ENCODE measurements at regions not wholly inside any gene's neighbourhood (a gene's known extent, or its start where the extent isn't known, plus 50 kb on each side); places are given as distances from the start of the nearest gene placed in this dataset.
"Not testable (repeated sequence)": the region's sequence is repeated elsewhere in the genome, so short reads cannot be mapped to it uniquely, and the experiment has no call there.

DNA sequence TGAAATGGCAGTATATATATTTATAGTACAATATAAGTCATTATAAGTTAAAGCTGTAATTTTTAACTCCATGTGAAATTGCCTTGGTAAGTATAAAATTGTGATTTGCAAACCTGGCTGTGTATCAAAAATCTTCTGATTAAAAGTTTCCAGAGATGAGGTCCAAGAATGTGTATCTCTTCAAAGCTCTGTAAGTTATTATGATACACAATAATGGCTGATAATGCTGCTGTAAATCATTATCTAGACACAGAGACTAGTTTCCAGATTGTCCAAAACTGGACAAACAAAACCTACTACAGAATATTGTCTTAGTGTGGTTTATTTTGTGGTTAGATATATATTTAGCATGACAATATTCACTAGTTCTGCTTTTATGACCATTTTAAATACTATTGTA, 514.8 kb downstream of the SLC6A15 start:
- no peak for DNase-seq (ENCODE audit: low spot score)
- Histone ChIP-seq H3K4me1 (ENCODE audit: control insufficient read depth in 4 of 4, insufficient read depth in 4 of 4, low read length in 3 of 4) (no peaks in the 10 kb centered on the region), H3K9ac (ENCODE audit: low read depth in 1 of 2, low read length in 2 of 2) (no peak overlapping the region), H3K36me3 (ENCODE audit: control insufficient read depth in 4 of 4, insufficient read depth in 3 of 4, low read depth in 1 of 4, low read length in 3 of 4) (no peaks in the 10 kb centered on the region), H3K9me3 (ENCODE audit: control insufficient read depth in 4 of 4, low read length in 3 of 4) (no peaks in the 10 kb centered on the region), H3K27me3 (ENCODE audit: control insufficient read depth in 4 of 4, insufficient read depth in 4 of 4, low read length in 3 of 4) (peaks cover 0 to 2% (median 0%) of the 10 kb centered on the region in 4 donors), H3K27ac (ENCODE audit: low read depth in 1 of 2, low read length in 2 of 2) (no peak overlapping the region), H3K4me3 (ENCODE audit: low read depth in 1 of 3, low read length in 3 of 3) (no peak overlapping the region)
- TF ChIP-seq NR2F2 (IDR thresholded peaks at IDR 0.05) (no peak), FOXA1 (IDR thresholded peaks at IDR 0.05) (no peak)

DNA sequence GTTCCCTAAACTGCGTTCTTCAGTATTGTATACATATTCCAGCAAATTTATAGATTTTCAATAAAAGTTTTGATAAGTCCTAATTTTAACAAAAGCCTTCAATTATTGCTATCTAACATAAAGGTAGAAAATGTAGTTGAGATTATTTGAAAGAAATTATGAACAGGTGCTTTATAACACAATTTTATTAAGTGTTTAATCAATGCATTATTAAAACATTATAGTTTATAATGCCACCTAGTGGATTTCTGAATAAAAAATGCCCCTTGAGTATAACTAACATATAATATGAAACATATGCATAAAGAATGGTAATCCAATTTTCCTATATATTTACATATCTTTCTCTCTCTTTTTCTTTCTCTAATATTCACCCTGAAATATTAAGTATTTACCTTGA, 515.3 kb downstream of the SLC6A15 start:
- Histone ChIP-seq H3K4me3 (ENCODE audit: low read depth in 1 of 3, low read length in 3 of 3) (no peak overlapping the region), H3K36me3 (ENCODE audit: control insufficient read depth in 4 of 4, insufficient read depth in 3 of 4, low read depth in 1 of 4, low read length in 3 of 4) (no peaks in the 10 kb centered on the region), H3K9me3 (ENCODE audit: control insufficient read depth in 4 of 4, low read length in 3 of 4) (no peaks in the 10 kb centered on the region), H3K27ac (ENCODE audit: low read depth in 1 of 2, low read length in 2 of 2) (no peak overlapping the region), H3K27me3 (ENCODE audit: control insufficient read depth in 4 of 4, insufficient read depth in 4 of 4, low read length in 3 of 4) (peaks cover 0 to 2% (median 0%) of the 10 kb centered on the region in 4 donors), H3K4me1 (ENCODE audit: control insufficient read depth in 4 of 4, insufficient read depth in 4 of 4, low read length in 3 of 4) (no peaks in the 10 kb centered on the region), H3K9ac (ENCODE audit: low read depth in 1 of 2, low read length in 2 of 2) (no peak overlapping the region)
- 93% methylated on average over 1 of the region's 1 CpG for WGBS
- DNase-seq (ENCODE audit: low spot score), result no peak
- TF ChIP-seq RAD21 (IDR thresholded peaks at IDR 0.05) (peak; percentile 9 to 34), YY1 (IDR thresholded peaks at IDR 0.05) (no peak)

DNA sequence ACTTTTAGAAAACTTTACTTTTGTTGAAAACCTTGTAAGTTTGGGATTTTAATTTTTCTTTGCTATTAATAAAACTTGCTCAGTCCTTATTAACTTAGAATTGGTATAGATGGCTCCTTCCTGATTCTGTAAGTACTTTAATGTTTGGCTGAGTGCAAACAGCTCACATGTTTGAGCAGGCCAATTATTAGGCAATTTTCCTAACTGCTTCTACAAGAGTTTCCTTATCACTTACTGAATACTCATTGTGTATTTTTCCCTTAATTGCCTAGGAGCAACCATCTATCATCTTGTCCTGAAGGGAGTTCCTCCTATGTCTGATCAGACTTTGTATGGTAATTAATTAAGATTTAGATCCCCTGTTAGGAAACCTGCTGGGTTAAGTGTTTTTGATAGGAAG, 521.4 kb downstream of the SLC6A15 start:
- not testable (repeated sequence) for H3K36me3 ChIP-seq (ENCODE audit: control insufficient read depth in 4 of 4, insufficient read depth in 3 of 4, low read depth in 1 of 4, low read length in 3 of 4); H3K9ac ChIP-seq (ENCODE audit: low read depth in 1 of 2, low read length in 2 of 2); DNase-seq (ENCODE audit: low spot score)

DNA sequence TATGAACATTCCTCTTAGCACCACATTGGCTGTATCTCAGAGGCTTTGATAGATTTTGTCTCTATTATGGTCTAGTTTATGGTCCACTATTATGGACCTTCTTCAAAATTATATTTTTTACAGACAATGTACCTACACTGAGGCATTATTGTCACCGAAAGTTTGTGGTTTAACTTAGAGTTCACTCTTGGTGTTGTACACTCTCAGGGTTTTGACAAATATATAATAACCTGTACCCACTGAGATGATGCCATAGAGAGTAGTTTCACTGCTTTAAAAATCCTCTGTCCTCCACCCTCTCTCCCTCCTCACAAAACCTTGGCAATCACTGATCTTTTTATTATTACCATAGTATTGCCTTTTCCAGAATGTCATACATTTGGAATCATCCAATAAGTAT, 528.2 kb downstream of the SLC6A15 start:
- Histone ChIP-seq H3K36me3 (ENCODE audit: control insufficient read depth in 4 of 4, insufficient read depth in 3 of 4, low read depth in 1 of 4, low read length in 3 of 4) (no peaks in the 10 kb centered on the region), H3K9me3 (ENCODE audit: control insufficient read depth in 4 of 4, low read length in 3 of 4) (no peaks in the 10 kb centered on the region), H3K4me3 (ENCODE audit: low read depth in 1 of 3, low read length in 3 of 3) (no peak overlapping the region), H3K27me3 (ENCODE audit: control insufficient read depth in 4 of 4, insufficient read depth in 4 of 4, low read length in 3 of 4) (no peaks in the 10 kb centered on the region), H3K9ac (ENCODE audit: low read depth in 1 of 2, low read length in 2 of 2) (no peak overlapping the region), H3K4me1 (ENCODE audit: control insufficient read depth in 4 of 4, insufficient read depth in 4 of 4, low read length in 3 of 4) (no peaks in the 10 kb centered on the region), H3K27ac (ENCODE audit: low read depth in 1 of 2, low read length in 2 of 2) (no peak overlapping the region)
- no peak for TF ChIP-seq JUND (IDR thresholded peaks at IDR 0.05)
- DNase-seq (ENCODE audit: low spot score), result no peak
- 80% methylated on average over 1 of the region's 1 CpG for WGBS

More for the DNA sequence above, 521.4 kb downstream of the SLC6A15 start:
- H3K4me1 ChIP-seq (ENCODE audit: control insufficient read depth in 4 of 4, insufficient read depth in 4 of 4, low read length in 3 of 4); H3K9me3 ChIP-seq (ENCODE audit: control insufficient read depth in 4 of 4, low read length in 3 of 4); H3K4me3 ChIP-seq (ENCODE audit: low read depth in 1 of 3, low read length in 3 of 3); H3K27me3 ChIP-seq (ENCODE audit: control insufficient read depth in 4 of 4, insufficient read depth in 4 of 4, low read length in 3 of 4); H3K27ac ChIP-seq (ENCODE audit: low read depth in 1 of 2, low read length in 2 of 2): not testable (repeated sequence)

DNA sequence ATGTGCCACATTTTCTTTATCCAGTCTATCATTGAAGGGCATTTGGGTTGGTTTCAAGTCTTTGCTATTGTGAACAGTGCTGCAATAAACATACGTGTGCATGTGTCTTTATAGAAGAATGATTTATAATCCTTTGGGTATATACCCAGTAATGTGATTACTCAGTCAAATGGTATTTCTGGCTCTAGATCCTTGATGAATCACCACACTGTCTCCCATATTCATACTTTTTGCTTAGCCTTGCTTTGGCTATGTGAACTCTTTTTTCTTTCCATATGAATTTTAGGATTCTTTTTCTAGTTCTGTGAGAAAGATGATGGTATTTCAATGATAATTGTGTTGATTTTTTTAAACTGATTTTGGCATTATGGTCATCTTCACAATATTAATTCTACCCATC, 530.1 kb downstream of the SLC6A15 start:
- not testable (repeated sequence) for H3K9me3 ChIP-seq (ENCODE audit: control insufficient read depth in 4 of 4, low read length in 3 of 4); H3K4me1 ChIP-seq (ENCODE audit: control insufficient read depth in 4 of 4, insufficient read depth in 4 of 4, low read length in 3 of 4); DNase-seq (ENCODE audit: low spot score); H3K36me3 ChIP-seq (ENCODE audit: control insufficient read depth in 4 of 4, insufficient read depth in 3 of 4, low read depth in 1 of 4, low read length in 3 of 4); H3K27me3 ChIP-seq (ENCODE audit: control insufficient read depth in 4 of 4, insufficient read depth in 4 of 4, low read length in 3 of 4); H3K4me3 ChIP-seq (ENCODE audit: low read depth in 1 of 3, low read length in 3 of 3); H3K27ac ChIP-seq (ENCODE audit: low read depth in 1 of 2, low read length in 2 of 2); H3K9ac ChIP-seq (ENCODE audit: low read depth in 1 of 2, low read length in 2 of 2)
- 72% methylated on average over 1 of the region's 1 CpG for WGBS

DNA sequence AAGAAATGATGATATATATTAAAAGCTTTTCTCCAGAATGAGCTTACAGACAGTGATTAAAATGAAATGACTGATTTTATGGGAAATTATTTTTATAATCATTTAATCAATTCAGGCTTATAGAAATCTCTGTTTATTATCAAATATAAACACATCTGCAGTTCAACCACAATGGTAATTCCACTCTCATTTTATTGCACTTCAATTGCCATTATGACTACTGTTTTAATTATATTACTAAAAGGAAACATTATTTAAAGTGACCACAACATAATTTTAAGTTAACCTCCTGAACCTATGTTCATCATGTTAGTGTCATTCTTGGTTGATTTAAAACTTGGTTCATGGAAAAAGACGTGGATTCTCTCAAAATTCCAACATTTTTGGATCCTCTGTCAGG, 536.3 kb downstream of the SLC6A15 start:
- Histone ChIP-seq H3K4me3 (ENCODE audit: low read depth in 1 of 3, low read length in 3 of 3) (no peak overlapping the region), H3K9ac (ENCODE audit: low read depth in 1 of 2, low read length in 2 of 2) (no peak overlapping the region), H3K27ac (ENCODE audit: low read depth in 1 of 2, low read length in 2 of 2) (no peak overlapping the region), H3K36me3 (ENCODE audit: control insufficient read depth in 4 of 4, insufficient read depth in 3 of 4, low read depth in 1 of 4, low read length in 3 of 4) (no peaks in the 10 kb centered on the region), H3K4me1 (ENCODE audit: control insufficient read depth in 4 of 4, insufficient read depth in 4 of 4, low read length in 3 of 4) (no peaks in the 10 kb centered on the region), H3K9me3 (ENCODE audit: control insufficient read depth in 4 of 4, low read length in 3 of 4) (no peaks in the 10 kb centered on the region), H3K27me3 (ENCODE audit: control insufficient read depth in 4 of 4, insufficient read depth in 4 of 4, low read length in 3 of 4) (no peaks in the 10 kb centered on the region)
- no peak for DNase-seq (ENCODE audit: low spot score)
- 16% methylated on average over 1 of the region's 1 CpG for WGBS
- TF ChIP-seq EGR1 (IDR thresholded peaks at IDR 0.05; ENCODE audit: low read depth in 2 of 2) (no peak), TAF1 (conservative IDR thresholded peaks at IDR 0.05) (no peak), NR2F2 (IDR thresholded peaks at IDR 0.05) (no peak), JUND (IDR thresholded peaks at IDR 0.05) (no peak), HNF4A (conservative IDR thresholded peaks at IDR 0.05) (no peak), FOXA2 (IDR thresholded peaks at IDR 0.05) (no peak)
